ENCODE measurements at regions not wholly inside any gene's neighbourhood (a gene's known extent, or its start where the extent isn't known, plus 50 kb on each side); places are given as distances from the start of the nearest gene placed in this dataset.

DNA sequence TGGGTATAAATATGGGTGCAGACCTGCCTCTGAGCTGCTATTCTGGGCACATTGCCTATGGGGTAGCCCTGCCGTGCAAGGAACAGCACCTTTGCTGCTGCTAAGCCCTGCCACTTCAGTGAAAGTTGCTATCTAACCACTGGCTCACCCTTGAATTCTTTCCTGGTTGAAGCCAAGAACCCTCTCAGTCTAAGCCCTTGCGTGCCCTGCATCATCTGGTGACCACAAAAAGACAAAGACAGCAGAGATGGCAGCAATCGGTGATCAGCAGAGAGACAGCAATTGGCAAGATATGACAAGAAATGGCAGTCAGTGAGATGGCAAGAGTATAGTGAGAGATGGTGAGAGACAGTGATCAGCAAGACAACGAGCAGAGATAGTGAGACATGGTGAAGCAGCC is 418.3 kb downstream of the MATN1 start:
- TF ChIP-seq, protein P1, sequence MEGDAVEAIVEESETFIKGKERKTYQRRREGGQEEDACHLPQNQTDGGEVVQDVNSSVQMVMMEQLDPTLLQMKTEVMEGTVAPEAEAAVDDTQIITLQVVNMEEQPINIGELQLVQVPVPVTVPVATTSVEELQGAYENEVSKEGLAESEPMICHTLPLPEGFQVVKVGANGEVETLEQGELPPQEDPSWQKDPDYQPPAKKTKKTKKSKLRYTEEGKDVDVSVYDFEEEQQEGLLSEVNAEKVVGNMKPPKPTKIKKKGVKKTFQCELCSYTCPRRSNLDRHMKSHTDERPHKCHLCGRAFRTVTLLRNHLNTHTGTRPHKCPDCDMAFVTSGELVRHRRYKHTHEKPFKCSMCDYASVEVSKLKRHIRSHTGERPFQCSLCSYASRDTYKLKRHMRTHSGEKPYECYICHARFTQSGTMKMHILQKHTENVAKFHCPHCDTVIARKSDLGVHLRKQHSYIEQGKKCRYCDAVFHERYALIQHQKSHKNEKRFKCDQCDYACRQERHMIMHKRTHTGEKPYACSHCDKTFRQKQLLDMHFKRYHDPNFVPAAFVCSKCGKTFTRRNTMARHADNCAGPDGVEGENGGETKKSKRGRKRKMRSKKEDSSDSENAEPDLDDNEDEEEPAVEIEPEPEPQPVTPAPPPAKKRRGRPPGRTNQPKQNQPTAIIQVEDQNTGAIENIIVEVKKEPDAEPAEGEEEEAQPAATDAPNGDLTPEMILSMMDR (IDR thresholded peaks at IDR 0.05; ENCODE audit: low read depth, low read length, missing control alignments): no peak
- in situ Hi-C loops (cut with HindIII; ENCODE audit: low sequenced_read_pairs): no loop called here
- no peak overlapping the region for H3K4me3 ChIP-seq (ENCODE audit: low read depth, low read length)
- no peak for DNase-seq (ENCODE audit: low read depth)

DNA sequence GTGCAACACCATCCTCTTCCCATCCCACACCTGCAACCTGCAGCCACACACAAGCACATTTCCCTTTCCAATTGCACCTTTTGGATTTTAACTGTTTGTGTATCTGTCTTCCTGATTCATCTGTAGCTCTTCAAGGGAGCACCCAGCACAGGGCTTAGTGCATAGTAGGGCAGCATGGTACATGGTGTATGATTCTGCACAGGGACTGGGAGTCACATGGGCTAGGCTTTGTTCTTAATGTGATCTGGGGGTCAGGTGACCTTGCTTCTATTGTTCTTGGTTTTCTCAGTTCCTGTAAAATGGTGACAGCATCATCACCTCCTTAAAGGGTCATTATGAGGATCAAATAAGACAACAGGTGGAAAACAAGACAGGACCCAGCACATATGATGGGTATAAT is 419.3 kb downstream of the MATN1 start:
- no peak overlapping the region for H3K4me3 ChIP-seq (ENCODE audit: low read depth, low read length)
- in situ Hi-C loops (cut with HindIII; ENCODE audit: low sequenced_read_pairs): no loop called here
- TF ChIP-seq, protein P1 (IDR thresholded peaks at IDR 0.05; ENCODE audit: low read depth, low read length, missing control alignments): no peak
- no peak for DNase-seq (ENCODE audit: low read depth)

DNA sequence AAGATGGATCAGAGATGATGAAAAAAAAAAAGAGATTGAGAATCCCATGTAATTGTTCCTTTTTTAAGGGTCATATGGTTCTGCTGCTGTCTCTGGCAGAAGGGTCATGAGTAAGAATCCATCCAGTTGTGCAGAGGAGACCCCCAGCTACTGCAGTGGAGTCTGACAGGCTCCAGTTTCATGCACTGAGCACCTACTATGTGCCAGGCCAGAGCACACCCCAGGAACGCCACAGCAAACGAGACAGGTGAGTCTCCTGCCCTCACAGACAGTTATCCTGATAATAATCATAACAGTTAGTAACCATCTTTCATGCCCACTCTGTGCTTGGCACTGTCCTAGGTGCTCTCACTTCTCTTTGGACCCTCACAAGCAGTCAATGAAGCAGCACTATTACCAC is 420.0 kb downstream of the MATN1 start:
- no peak for DNase-seq (ENCODE audit: low read depth)
- TF ChIP-seq, protein P1 (IDR thresholded peaks at IDR 0.05; ENCODE audit: low read depth, low read length, missing control alignments): no peak
- H3K4me3 ChIP-seq (ENCODE audit: low read depth, low read length): no peak overlapping the region
- in situ Hi-C loops (cut with HindIII; ENCODE audit: low sequenced_read_pairs): no loop called here

DNA sequence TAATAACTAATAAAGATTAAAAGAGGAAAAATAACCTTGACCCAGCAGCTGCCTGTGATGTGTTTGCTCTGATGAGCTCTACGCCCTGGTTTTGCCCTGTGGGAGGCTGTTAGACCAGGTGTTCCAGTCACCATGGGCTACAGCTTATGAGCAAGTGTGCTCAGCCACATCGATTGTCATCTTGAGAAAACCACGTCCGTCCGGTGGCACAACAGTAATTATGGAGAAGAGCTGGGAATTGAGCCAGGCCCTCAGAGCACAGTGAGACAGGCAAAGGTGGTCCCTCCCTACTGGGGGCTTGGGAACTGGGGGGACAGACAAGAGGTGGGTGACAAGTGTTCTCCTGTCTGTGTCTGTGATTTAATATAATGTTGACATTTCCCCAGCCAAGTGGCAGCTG is 420.5 kb downstream of the MATN1 start:
- in situ Hi-C loops (cut with HindIII; ENCODE audit: low sequenced_read_pairs): no loop called here
- TF ChIP-seq, protein P1 (IDR thresholded peaks at IDR 0.05; ENCODE audit: low read depth, low read length, missing control alignments): no peak
- no peak for DNase-seq (ENCODE audit: low read depth)
- no peak overlapping the region for H3K4me3 ChIP-seq (ENCODE audit: low read depth, low read length)

DNA sequence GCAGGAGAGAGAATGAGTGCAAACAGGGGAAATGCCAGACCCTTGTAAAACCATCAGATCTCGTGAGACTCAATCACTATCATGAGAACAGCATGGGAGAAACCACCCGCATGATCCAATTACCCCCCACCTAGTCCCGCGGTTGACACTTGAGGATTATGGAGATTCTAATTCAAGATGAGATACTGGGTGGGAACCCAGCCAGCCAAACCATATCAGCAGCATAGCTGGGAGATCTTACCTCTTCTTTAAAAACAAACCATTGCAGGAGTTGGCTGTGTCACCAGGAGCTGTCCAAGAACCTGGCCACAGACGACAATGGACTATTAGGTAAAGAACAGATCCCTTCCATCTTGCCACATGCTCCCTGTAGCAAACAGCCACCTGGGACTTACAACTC is 422.7 kb downstream of the MATN1 start:
- in situ Hi-C loops (cut with HindIII; ENCODE audit: low sequenced_read_pairs): no loop called here
- no peak overlapping the region for H3K4me3 ChIP-seq (ENCODE audit: low read depth, low read length)
- DNase-seq (ENCODE audit: low read depth): no peak
- TF ChIP-seq, protein P1 (IDR thresholded peaks at IDR 0.05; ENCODE audit: low read depth, low read length, missing control alignments): no peak

DNA sequence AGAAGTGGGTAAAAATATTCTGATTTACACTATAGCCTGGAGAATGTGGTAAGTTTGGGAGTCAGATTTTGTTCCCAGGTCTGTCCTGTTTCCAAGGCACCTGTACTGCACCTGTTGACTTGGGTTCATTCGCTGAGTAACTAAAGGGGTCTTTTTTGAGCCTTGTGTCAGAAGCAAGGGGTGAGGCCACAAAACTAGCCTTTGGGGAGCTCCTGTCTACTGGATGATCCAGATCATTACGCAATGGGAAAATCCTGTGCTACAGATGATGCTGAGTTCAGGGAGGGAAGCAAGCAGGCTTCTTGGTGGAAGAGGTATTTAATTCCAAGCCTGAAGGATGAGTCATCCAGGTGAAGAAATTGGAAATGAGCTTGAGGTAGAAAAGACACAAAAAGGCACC is 424.0 kb downstream of the MATN1 start:
- no peak overlapping the region for H3K4me3 ChIP-seq (ENCODE audit: low read depth, low read length)
- DNase-seq (ENCODE audit: low read depth): no peak
- in situ Hi-C loops (cut with HindIII; ENCODE audit: low sequenced_read_pairs): no loop called here
- TF ChIP-seq, protein P1 (IDR thresholded peaks at IDR 0.05; ENCODE audit: low read depth, low read length, missing control alignments): no peak

DNA sequence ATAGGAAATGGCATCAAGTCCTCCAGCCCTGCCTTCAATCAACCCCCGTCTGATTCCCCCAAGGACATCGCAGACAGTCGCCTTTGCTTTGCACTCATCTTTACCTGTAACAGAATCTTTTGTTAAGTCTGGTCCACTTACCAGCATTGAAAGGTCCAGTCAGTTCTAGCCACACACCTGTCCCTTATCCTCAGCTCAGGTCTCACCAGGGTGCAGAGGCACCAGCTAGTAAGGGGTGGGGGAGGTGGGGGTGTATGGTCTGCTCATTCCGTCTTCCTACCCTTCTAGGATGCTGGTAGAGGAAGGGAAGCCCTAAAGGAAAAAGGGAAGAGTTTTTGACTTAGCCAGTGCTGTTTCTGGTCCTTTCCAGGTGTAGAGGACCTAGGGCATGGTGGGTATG is 427.7 kb downstream of the MATN1 start:
- in situ Hi-C loops (cut with HindIII; ENCODE audit: low sequenced_read_pairs): no loop called here
- DNase-seq (ENCODE audit: low read depth): no peak
- H3K4me3 ChIP-seq (ENCODE audit: low read depth, low read length): no peak overlapping the region
- TF ChIP-seq, protein P1 (IDR thresholded peaks at IDR 0.05; ENCODE audit: low read depth, low read length, missing control alignments): no peak
